ENCODE measurements at regions not wholly inside any gene's neighbourhood (a gene's known extent, or its start where the extent isn't known, plus 50 kb on each side); places are given as distances from the start of the nearest gene placed in this dataset.

GRCh38 chr1:14102180-14102579, 402.2 kb downstream of the PRDM2 start:
- no peak for DNase-seq (ENCODE audit: low read depth)

- DNase-seq (ENCODE audit: low read depth): no peak
Measured at GRCh38 chr1:14103878-14104430, 404.0 kb downstream of the PRDM2 start.

GRCh38 chr1:14106126-14106525, 406.1 kb downstream of the PRDM2 start:
- no peak for DNase-seq (ENCODE audit: low read depth)

- no peak for DNase-seq (ENCODE audit: low read depth)
Measured at GRCh38 chr1:14106679-14107313, 406.8 kb downstream of the PRDM2 start.

- no peak for DNase-seq (ENCODE audit: low read depth)
Measured at GRCh38 chr1:14108356-14109275, 408.6 kb downstream of the PRDM2 start.

GRCh38 chr1:14109276-14109635, 409.3 kb downstream of the PRDM2 start:
- no peak for DNase-seq (ENCODE audit: low read depth)

GRCh38 chr1:14110040-14110439, 410.1 kb downstream of the PRDM2 start:
- no peak for DNase-seq (ENCODE audit: low read depth)

GRCh38 chr1:14111121-14111520, 411.1 kb downstream of the PRDM2 start:
- no peak for DNase-seq (ENCODE audit: low read depth)

- DNase-seq (ENCODE audit: low read depth): no peak
Measured at GRCh38 chr1:14112613-14113012, 412.6 kb downstream of the PRDM2 start.

GRCh38 chr1:14113271-14113670, 413.3 kb downstream of the PRDM2 start:
- no peak for DNase-seq (ENCODE audit: low read depth)

GRCh38 chr1:14113841-14114567, 414.0 kb downstream of the PRDM2 start:
- no peak for DNase-seq (ENCODE audit: low read depth)

GRCh38 chr1:14115976-14116375, 416.0 kb downstream of the PRDM2 start:
- DNase-seq (ENCODE audit: low read depth): no peak

- DNase-seq (ENCODE audit: low read depth): no peak
Measured at GRCh38 chr1:14117700-14118099, 417.7 kb downstream of the PRDM2 start.

- DNase-seq (ENCODE audit: low read depth): no peak
Measured at GRCh38 chr1:14118691-14119485, 418.9 kb downstream of the PRDM2 start.

GRCh38 chr1:14120895-14121294, 420.9 kb downstream of the PRDM2 start:
- DNase-seq (ENCODE audit: low read depth): no peak

- DNase-seq (ENCODE audit: low read depth): no peak
Measured at GRCh38 chr1:14128096-14128495, 428.1 kb downstream of the PRDM2 start.

- no peak for DNase-seq (ENCODE audit: low read depth)
Measured at GRCh38 chr1:14129009-14129408, 429.0 kb downstream of the PRDM2 start.

- no peak for DNase-seq (ENCODE audit: low read depth)
Measured at GRCh38 chr1:14135070-14135469, 435.1 kb downstream of the PRDM2 start.

- DNase-seq (ENCODE audit: low read depth): no peak
Measured at GRCh38 chr1:14136152-14136763, 436.3 kb downstream of the PRDM2 start.

GRCh38 chr1:14136881-14137280, 436.9 kb downstream of the PRDM2 start:
- DNase-seq (ENCODE audit: low read depth): no peak

- DNase-seq (ENCODE audit: low read depth): no peak
Measured at GRCh38 chr1:14137411-14138134, 437.6 kb downstream of the PRDM2 start.

Data from activated T-cell treated with anti-CD3 and anti-CD28 coated beads for 48 hours (primary cell).